AG10803 (cell line): ENCODE measurements at regions not wholly inside any gene's neighbourhood (a gene's known extent, or its start where the extent isn't known, plus 50 kb on each side); places are given as distances from the start of the nearest gene placed in this dataset.
"Not testable (repeated sequence)": the region's sequence is repeated elsewhere in the genome, so short reads cannot be mapped to it uniquely, and the experiment has no call there.

Source experiments
- DNase-seq: peaks from one replicate; pipeline ENCODE4 v3.0.0; 2010; ENCODE audit warnings: low read depth
- H3K4me3 ChIP-seq: 2 replicates; pipeline ENCODE4 v1.5.1; 2011; ENCODE audit warnings: mild to moderate bottlenecking, low read length, control low read depth
- CTCF ChIP-seq: conservative IDR thresholded peaks from 2 replicates; pipeline ENCODE4 v1.5.1; 2011; ENCODE audit warnings: mild to moderate bottlenecking, low read length, control low read depth, inconsistent platforms

DNA sequence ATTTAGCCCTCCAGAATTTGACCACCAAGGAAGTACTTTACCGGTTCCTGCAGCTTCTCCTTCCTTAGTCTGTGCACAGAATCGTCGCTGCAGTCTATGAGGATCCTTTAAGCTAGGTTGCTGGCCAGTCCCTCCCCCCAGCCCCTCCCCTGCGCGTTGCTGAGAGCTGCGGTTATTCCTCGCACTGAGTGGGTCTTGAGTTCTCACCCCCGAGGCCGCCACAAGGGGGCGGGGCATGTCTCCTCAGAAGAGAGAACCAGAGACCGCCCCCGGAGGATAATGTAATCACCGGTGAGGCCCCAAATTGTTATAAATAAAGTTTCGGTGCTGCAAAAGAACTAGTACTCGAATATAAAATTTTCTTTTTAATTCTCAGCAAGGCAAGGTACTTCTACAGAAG is 1184.9 kb upstream of the CDH2 start:
- no peak for DNase-seq

GRCh38 chr18:29360659-29361058 is 1183.7 kb upstream of the CDH2 start:
- not testable (repeated sequence) for DNase-seq, H3K4me3 ChIP-seq

More for the DNA sequence above, 1184.9 kb upstream of the CDH2 start:
- no peak for TF ChIP-seq CTCF
- no peak overlapping the region for H3K4me3 ChIP-seq

- H3K4me3 ChIP-seq, DNase-seq: not testable (repeated sequence)
Observed at GRCh38 chr18:29359222-29359621, 1182.3 kb upstream of the CDH2 start.

- no peak for DNase-seq
- no peak overlapping the region for H3K4me3 ChIP-seq
- no peak for TF ChIP-seq CTCF
Observed at GRCh38 chr18:29351171-29351570, 1174.2 kb upstream of the CDH2 start.

- H3K4me3 ChIP-seq: no peak overlapping the region
- TF ChIP-seq CTCF: no peak
- no peak for DNase-seq
Observed at GRCh38 chr18:29328932-29329331, 1152.0 kb upstream of the CDH2 start.

GRCh38 chr18:29326214-29326613 is 1149.3 kb upstream of the CDH2 start:
- TF ChIP-seq CTCF: no peak
- no peak overlapping the region for H3K4me3 ChIP-seq
- DNase-seq: no peak

GRCh38 chr18:29321561-29321960 is 1144.6 kb upstream of the CDH2 start:
- no peak overlapping the region for H3K4me3 ChIP-seq
- DNase-seq: no peak
- TF ChIP-seq CTCF: no peak

- DNase-seq: no peak
- TF ChIP-seq CTCF: no peak
- no peak overlapping the region for H3K4me3 ChIP-seq
Observed at GRCh38 chr18:29313312-29313711, 1136.4 kb upstream of the CDH2 start.

DNA sequence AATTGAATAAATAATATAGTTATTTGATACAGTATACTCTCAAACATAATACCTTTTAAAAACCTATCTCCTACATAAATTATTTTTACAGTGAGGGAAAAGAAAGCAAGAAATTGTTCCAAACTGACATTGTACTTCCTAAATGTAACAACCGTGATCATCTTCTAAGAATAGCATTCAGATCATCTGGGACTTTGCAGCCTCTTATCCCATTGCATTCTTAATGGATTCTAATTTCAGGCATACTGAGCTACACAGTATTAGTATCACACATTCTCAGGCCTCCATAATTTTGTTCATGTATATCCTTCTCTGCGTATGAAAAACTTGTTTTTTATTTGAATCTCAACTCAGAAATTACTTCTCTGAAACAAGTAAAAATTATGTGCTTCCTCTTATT is 1134.7 kb upstream of the CDH2 start:
- no peak for DNase-seq
- no peak overlapping the region for H3K4me3 ChIP-seq
- no peak for TF ChIP-seq CTCF
